ENCODE measurements at regions not wholly inside any gene's neighbourhood (a gene's known extent, or its start where the extent isn't known, plus 50 kb on each side); places are given as distances from the start of the nearest gene placed in this dataset.
A peak's percentile ranks its signal among the peaks of the same experiment; 100 is the strongest.

DNA sequence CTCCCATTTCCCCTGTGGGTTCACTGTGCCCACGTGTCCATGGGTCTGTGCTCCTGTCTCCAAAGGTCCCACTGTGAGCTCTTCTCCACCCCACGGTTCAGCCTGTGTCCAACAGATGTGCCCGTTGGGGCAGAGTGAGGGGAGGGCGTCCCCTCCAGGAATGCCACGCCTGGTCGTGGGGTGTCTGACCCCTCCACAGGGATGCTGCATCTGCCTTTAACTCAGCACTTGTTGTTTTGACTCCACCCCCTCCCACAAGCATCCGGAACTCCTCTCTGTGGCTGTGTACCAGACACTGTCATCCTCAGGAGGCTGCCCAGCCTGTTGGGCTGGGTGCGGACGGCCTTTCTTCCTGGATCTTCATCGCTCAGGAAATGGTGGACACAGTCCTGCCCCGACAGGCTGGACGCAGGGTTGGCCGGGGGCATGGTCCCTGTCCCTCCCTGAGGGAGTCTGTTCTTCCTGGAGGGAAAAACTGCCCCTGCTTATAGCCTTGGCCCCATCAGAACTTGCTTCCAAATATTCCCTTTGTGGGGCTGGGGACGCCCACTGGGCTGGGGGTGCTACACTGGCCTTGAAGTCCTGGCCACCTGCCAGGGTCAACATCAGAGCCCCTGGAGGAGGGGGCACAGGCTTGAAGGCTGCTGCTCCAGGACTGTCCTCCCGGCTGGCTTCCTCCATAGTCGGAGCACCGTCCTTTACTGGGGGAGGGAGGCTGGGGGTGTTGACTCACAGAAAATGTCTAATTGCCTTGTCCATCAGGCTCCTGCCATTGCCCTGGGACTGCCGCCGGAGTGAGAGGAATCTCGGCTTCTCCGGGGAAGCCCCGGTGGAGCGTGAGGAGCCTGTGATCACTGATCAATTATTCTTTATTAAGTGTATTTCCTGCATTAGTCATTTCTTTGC lies 182.0 kb upstream of the C1orf174 start:
- peak; percentile 72 for DNase-seq (ENCODE audit: low spot score)
- intact Hi-C loops (cut with DNase I) = no loop called here

DNA sequence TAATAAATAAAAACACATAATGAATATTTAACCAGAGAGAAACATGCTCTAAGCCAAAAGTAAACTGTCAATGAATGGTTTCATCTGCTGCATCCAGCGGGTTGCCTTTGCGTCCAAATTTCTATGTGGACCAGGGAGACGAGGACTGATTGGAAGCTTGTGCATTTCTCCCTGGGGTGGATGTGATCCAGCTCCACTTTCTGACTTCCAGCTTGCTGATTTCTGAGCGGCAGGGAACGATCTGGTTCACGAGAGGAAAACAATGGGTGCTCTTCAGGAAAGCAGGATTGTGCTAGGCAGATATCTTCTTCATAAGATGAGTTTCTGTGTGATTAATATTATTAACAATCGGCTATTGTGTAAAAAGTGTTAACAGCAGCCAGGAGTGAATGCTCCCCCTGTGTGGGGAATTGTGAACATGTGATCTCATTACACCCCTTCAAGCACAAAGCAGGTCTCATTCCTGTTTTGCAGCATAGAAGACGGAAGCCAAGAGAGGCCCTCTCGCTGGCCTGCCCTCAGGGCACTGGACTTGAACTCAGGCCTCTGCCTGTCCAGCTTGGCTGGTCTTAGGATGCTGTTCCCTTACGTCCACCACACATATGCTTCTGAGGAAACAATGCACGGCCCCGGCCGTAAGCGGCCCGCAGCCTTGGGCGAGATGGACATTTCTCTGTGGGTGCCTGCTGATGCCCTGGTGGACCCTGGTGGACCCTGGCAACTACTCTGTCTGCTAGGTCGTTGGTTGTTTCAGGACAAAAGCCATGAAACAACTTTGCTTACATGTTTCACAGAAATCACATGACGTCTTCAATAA lies 183.4 kb upstream of the C1orf174 start:
- intact Hi-C loops (cut with DNase I) = no loop called here
- DNase-seq (ENCODE audit: low spot score) = no peak

DNA sequence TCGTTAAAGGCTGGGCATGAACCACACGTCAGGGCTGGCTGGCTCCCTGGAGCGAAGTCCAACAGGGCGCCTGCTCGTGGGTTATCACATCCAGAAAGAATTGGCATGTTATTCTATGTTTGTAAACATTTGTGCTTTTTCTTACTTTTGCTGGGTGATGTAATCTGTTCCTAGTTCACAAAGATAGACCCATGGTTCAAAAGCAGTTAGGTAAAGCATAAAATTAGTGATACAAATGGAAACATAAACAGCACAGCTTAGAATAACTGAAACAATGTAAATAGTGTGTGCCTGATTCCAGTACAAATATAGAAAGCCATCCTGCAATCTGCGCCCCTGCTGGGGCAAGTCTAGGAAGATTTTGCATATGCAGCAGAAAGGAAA lies 184.0 kb upstream of the C1orf174 start:
- intact Hi-C loops (cut with DNase I) = no loop called here
- no peak for DNase-seq (ENCODE audit: low spot score)

DNA sequence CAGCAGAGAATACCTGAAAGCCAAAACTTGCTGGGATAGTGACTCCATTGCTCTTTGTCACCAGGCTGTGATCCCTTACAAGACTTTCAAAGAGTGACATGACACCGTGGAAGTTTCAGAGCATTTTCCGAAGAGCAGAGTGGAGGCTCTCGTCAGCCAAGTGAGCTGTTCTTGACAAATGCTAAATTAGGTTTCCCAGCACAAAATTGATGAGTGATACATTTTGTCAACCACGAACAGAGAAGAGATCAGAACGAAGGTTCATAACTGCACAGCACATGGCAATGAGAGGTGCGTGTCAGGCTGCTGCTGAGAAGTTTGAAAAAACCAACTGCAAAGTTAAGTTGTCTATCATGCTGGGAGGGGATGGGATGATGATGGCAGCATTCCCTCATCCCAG lies 184.4 kb upstream of the C1orf174 start:
- intact Hi-C loops (cut with DNase I) = no loop called here
- DNase-seq (ENCODE audit: low spot score) = no peak

DNA sequence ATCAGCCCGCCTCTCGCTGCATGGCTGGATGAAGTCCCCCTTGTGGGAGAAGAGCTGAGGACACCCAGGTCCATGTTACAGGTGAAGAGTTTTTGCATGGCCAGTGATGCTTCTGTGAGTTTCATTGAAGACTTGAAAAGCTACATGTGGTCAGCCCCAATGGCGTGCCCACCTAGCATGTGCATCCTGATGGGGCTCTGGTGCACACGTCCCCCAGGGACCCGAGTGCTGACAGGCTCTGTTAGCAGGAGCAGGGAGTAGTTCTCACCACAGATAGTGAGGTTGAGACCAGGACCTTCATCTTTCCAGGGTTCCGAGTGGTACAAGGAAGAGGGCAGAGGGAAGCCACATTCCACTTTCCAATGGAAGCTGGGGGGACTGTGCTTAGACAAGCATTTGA lies 184.8 kb upstream of the C1orf174 start:
- DNase-seq (ENCODE audit: low spot score) = no peak
- intact Hi-C loops (cut with DNase I) = no loop called here

DNA sequence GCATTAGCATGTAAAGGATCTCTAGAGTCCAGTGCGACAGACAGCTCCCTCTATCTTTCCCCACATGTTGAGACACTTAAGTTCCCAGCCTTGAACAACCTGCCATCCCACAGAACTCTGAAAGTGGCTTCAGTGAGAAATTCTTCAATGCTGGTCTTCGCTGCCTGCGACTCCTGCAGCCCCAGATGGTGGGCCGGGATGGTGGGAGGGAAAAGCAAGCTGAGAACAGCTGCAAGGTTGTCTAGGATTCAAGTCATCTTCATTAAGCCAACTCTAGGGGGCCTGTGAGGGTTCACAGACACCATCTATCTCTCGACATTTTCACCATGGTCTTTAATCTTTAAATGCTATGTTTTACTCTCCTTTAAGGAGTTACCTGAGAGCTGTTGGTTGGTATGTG lies 185.5 kb upstream of the C1orf174 start:
- intact Hi-C loops (cut with DNase I) = no loop called here
- no peak for DNase-seq (ENCODE audit: low spot score)

DNA sequence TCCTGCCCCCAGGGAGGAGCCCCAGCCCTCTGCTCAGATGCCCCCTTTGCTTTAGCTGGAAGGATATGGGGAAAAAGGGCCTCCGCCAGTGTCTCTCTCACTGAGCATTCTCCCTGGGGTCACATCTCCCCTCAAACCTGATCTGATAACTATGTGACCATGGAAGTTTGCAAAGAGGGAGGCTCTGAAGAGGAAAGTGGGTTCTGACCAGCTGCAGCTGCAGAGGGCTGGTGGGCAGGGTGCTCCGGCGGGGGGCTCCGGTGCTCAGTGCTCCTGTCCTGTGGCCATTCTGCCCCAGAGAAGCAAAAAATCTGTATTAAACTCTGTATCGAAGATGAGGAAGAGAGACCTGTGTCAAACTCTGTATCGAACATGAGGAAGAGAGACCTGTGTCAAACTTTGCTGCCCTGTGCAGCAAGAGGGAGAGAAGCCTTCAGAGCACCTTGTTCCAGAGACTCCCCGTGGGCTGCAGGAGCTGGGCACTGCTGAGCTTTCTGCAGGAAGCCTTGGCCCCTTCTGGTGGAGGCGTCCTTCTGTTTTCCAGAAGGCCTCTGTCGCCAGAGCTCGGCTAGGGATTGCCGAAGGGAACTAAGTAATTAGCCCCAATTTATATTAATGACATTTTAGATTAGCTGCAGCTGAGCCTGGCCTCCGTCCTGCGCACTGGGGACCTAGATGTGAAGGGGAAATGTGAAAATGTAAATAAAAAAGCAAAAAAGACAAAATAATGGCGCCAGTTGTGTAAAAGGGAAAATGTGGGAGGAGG lies 186.2 kb upstream of the C1orf174 start:
- intact Hi-C loops (cut with DNase I) = no loop called here
- no peak for DNase-seq (ENCODE audit: low spot score)

DNA sequence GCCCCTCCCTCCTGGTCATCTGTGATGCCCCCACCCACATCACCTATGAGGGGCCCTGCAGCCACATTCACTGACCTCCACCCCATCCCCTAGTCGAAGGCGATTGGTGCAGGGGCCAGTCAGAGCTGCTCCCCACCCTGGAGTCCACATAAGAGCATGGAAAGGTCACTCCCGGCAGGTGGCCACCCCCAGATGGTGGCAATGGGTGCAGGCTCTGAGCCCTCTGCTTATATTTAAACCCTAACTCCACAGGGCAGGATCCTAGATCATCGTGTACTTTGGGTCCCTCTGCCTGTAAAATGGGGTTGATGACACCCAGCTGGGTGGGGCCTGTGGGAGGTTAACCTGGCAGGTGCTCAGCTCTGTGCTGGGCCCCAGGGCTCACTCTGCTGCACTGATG lies 186.8 kb upstream of the C1orf174 start:
- no peak for DNase-seq (ENCODE audit: low spot score)
- intact Hi-C loops (cut with DNase I) = no loop called here

DNA sequence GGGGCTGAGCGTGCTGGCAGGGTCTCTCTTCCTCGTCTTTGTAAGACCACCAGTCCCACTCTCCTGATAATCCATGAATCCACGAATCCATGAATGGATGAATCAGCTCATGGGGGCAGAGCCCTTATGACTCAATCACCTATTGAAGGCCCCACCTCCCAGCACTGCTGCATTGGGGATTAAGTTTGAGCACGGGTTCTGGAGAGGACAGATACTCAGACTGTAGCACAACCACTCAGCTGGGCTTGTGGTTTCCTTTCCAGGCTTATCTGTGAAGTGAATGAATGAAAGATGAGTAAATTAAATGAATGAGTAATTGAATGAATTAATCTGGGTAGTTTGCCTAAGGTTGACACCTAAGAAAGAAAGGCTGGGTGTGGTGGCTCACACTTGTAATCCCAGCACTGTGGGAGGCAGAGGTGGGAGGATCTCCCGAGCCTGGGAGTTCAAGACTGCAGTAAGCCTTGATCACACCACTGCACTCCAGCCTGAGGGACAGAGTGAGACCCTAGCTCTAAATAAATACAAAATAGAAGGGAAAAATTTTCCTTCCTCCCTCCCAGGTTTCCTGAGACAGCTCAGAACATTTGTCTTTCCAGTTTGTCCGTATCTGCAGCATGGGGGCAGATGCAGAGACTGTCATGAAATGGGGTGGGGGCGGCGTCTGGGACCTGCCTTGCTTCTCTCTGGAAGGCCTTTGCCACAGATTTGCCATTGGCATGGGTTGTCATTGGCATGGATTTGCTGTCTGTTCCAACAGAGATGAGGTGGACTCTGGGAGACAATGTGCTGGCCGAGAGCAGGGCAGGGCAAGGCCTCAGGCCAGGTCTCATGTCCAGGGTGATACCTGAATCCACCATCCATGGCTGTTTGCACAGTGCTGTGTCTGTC lies 187.7 kb upstream of the C1orf174 start:
- DNase-seq (ENCODE audit: low spot score) = no peak
- intact Hi-C loops (cut with DNase I) = no loop called here

DNA sequence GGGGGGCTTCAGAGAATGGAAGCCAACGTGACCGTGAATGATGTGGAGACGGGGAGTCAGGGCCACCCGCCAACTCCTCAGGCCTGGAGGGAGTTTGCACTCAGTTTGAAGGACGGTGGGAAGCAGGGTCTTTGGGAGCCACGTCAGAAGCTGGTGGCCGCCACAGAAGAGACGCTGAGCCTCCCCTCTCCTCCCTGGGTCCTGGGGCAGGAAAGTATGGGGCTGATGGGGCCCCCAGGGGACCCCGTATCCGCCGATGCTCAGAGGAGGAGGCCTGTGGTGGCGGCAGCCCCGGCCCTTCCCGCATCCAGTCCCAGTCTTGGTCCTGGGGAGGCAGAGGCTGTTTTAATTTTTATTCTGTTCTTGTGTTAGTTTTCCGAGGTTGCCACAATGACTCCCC lies 188.6 kb upstream of the C1orf174 start:
- no peak for DNase-seq (ENCODE audit: low spot score)
- intact Hi-C loops (cut with DNase I) = no loop called here

DNA sequence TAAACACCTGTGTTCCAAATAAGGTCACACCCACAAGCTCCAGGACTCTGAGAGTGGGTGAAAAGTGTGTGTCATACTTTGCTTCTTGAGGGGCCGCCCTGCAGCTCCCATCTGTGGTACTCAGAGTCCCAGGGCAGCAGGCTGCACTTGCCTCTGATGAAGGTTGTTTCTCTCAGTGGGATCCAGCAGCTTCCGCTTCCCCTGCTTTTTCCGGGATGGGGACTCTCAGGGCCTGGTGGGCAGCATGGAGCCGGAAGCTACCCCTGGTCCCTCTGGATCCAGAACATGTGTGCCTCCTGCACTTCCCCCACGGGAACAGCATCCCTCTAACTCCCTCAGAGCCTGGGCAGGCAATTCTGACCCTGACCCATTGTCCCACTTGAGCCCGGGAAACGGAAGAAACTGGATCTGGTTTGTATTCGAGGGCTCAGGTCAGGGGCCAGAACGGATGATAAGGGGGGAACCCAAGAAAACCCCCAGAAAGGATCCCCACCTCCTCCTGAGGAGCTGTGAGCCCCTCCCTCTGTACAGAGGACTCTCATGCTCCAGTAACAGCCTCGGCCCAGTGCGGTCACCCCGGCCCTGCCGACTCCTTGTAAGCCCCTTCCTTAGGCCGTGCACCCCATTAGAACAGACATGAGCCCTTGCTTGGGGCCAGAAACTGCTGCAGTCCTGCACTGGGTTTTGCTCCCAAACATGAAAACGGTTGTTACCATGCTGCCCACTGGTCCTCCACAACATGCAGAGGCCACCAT lies 189.5 kb upstream of the C1orf174 start:
- no peak for DNase-seq (ENCODE audit: low spot score)
- intact Hi-C loops (cut with DNase I) = no loop called here

DNA sequence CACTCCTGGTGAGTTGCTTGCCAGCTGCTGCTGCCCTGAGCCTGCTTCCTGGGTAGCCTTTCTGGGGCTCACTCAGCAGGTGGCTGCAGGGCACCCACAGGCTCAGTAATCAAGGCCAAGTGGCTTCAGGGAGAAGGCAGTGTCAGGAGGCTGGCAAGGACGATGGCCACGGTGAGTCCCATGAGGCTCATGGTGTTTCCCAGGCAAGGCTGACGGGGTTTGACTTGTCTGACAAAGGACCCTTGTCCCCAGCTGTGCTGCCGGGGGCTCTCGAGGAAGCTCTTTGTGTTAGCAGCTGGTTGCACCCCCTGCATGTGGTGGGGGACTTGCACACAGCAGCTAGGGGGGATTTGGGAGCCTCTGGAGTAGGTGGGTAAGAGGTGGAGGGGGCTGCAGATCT lies 190.5 kb upstream of the C1orf174 start:
- DNase-seq (ENCODE audit: low spot score) = peak; percentile 70
- intact Hi-C loops (cut with DNase I) = no loop called here

DNA sequence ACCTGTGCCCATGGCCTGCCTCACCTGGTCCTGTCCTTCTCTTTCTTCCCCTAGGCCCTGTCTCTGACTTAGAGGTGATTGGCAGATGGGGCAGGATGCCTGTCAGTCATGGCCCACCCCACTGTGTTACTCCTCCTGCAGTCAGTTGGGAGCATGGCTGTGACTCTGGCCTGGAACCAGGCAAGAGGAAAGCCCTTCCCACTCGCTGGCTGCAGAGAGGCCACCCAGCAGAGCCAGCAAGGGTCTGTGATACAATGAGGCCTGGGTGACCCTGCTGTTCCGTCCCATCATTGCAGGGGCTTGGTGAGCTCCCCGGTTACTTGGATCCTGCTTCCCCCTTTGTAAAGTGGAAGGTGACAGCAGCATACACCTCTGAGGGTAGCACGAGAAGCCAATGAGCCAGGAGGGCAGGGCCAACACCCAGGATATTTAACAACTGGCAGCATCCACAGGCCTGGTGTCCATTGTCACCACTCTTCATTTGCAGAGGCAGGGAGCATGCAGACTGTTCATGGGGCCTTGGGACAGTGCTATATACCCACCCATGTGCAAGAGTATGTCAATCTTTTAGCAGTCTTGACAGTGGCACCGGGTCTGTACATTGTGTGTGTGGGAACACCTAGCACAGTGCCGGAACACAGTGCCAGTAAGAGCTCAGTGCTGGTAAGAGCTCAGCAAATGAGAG lies 191.0 kb upstream of the C1orf174 start:
- peak; percentile 55 for DNase-seq (ENCODE audit: low spot score)

DNA sequence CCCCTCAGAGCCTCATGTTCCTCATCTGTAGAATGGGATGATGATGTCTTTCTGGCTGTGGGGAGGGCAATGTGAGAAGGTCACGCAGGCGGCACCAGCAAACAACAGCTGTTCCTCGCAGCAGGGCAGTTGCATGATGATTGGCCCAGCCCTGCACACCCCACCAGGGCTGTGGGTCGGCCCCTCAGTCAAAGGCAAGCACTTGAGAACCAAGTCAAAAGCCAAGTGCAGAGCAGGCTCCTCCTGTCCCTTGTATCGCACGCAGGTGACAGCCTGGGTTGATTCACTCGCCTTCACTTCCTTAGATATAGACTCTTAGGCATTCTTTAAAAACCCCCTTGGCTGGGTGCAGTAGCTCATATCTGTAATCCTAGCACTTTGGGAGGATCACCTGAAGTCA lies 191.9 kb upstream of the C1orf174 start:
- DNase-seq (ENCODE audit: low spot score) = peak; percentile 13
- intact Hi-C loops (cut with DNase I) = no loop called here

More for the DNA sequence above, 191.0 kb upstream of the C1orf174 start:
- intact Hi-C loops (cut with DNase I) = no loop called here

DNA sequence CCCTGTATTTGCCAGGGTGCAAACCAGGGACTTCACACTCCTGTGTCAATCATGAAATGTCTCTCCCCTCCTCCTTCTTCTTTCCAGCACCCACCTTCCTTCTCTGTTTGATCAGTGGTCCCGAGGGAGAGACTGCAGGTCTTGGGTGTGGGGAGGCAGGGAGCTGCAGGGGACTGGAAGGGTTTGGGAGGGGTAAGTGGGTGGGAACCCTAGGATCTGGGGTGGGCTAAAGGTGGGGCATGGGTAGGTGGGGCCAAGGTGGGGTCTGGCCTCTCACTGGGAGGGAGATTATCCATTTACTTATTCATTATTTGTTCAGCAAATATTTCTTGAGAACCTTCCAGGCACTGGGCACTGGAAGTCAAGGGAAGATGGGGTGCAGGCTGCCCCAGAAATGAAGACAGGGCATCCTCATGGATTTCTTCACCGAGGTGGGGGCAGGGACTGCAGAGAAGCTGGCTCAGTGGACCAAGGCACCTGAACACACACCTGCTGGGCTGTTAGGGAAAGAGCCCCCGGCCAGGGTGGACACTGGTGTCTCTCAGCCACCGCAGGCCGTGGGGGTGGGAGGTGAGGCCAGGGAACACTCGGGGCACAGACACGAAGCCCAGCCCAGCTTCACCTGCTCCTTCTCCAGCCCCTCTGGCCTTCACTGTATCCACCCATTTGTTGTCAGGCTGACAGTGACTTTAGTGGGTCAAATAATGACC lies 193.9 kb upstream of the C1orf174 start:
- DNase-seq (ENCODE audit: low spot score) = peak; percentile 50
- intact Hi-C loops (cut with DNase I) = no loop called here

DNA sequence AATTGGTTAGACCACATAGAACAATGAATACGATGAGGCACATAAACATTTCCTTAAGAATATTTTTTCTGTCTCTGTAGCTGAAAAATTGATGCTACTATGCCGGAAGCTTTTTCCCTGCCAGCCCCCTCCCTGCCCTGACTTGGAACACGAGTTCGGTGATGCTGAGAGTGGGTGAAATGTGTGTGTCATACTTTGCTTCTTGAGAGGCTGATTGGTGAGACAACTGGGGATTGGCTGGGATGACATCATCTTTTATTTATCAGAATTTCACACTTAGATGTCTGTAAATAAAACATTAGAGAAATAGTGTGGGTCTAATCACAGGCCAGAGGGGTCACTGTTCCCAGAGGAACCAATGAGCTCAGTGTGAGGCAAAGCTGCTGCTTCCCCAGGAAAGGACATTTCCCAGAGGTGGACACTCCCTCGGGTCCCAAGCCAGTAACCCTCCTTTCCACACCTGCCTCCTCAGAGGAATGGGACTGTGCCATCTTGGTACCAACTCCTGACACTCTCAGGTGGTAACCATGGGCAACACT lies 195.4 kb upstream of the C1orf174 start:
- peak; percentile 40 for DNase-seq (ENCODE audit: low spot score)
- intact Hi-C loops (cut with DNase I) = no loop called here
